ENCODE measurements at regions not wholly inside any gene's neighbourhood (a gene's known extent, or its start where the extent isn't known, plus 50 kb on each side); places are given as distances from the start of the nearest gene placed in this dataset.
"Not testable (repeated sequence)": the region's sequence is repeated elsewhere in the genome, so short reads cannot be mapped to it uniquely, and the experiment has no call there.

- no peak overlapping the region for H3K4me3 ChIP-seq (ENCODE audit: low read depth, low read length)
- TF ChIP-seq, protein P1, sequence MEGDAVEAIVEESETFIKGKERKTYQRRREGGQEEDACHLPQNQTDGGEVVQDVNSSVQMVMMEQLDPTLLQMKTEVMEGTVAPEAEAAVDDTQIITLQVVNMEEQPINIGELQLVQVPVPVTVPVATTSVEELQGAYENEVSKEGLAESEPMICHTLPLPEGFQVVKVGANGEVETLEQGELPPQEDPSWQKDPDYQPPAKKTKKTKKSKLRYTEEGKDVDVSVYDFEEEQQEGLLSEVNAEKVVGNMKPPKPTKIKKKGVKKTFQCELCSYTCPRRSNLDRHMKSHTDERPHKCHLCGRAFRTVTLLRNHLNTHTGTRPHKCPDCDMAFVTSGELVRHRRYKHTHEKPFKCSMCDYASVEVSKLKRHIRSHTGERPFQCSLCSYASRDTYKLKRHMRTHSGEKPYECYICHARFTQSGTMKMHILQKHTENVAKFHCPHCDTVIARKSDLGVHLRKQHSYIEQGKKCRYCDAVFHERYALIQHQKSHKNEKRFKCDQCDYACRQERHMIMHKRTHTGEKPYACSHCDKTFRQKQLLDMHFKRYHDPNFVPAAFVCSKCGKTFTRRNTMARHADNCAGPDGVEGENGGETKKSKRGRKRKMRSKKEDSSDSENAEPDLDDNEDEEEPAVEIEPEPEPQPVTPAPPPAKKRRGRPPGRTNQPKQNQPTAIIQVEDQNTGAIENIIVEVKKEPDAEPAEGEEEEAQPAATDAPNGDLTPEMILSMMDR (IDR thresholded peaks at IDR 0.05; ENCODE audit: insufficient read depth, low read length, missing control alignments), result no peak
- POLR2A ChIA-PET, result no interaction called here
- CTCF ChIA-PET, result interaction anchor here (0.6 kb wide), 1 partner anchor 12 kb away, joined by 3 read pairs; no protein-coding TSS in a partner anchor
- no peak for DNase-seq (ENCODE audit: low read depth, low spot score)
Observed at GRCh38 chr4:188336891-188337290, 197.7 kb downstream of the TRIML1 start.

- ChIA-PET CTCF (no interaction called here), POLR2A (no interaction called here)
- TF ChIP-seq, protein P1 (IDR thresholded peaks at IDR 0.05; ENCODE audit: insufficient read depth, low read length, missing control alignments), result no peak
- DNase-seq (ENCODE audit: low read depth, low spot score), result no peak
- H3K4me3 ChIP-seq (ENCODE audit: low read depth, low read length), result no peak overlapping the region
Observed at GRCh38 chr4:188341428-188341827, 202.2 kb downstream of the TRIML1 start.

GRCh38 chr4:188346171-188346809 is 207.0 kb downstream of the TRIML1 start:
- TF ChIP-seq, protein P1 (IDR thresholded peaks at IDR 0.05; ENCODE audit: insufficient read depth, low read length, missing control alignments), result no peak

DNA sequence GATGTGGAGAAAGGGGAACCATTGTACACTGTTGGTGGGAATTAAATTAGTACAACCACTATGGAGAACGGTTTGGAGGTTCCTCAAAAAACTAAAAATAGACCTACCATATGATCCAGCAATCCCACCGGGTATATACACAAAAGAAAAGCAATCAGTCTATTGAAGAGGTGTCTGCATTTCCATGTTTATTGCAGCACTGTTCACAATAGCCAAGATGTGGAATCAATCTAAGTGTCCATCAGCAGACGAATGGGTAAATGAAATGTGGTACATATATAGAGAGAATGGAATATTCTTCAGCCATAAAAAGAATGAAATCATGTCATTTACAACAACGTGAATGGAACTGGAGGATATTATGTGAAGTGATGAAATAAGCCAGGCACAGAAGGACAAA is 208.1 kb downstream of the TRIML1 start:
- no peak for DNase-seq (ENCODE audit: low read depth, low spot score)
- CTCF ChIA-PET, result no interaction called here
- TF ChIP-seq, protein P1 (IDR thresholded peaks at IDR 0.05; ENCODE audit: insufficient read depth, low read length, missing control alignments), result no peak
- POLR2A ChIA-PET, result no interaction called here
- H3K4me3 ChIP-seq (ENCODE audit: low read depth, low read length), result no peak overlapping the region

More at GRCh38 chr4:188346171-188346809, 207.0 kb downstream of the TRIML1 start:
- CTCF ChIA-PET, result no interaction called here
- no peak overlapping the region for H3K4me3 ChIP-seq (ENCODE audit: low read depth, low read length)
- POLR2A ChIA-PET, result no interaction called here
- no peak for DNase-seq (ENCODE audit: low read depth, low spot score)

DNA sequence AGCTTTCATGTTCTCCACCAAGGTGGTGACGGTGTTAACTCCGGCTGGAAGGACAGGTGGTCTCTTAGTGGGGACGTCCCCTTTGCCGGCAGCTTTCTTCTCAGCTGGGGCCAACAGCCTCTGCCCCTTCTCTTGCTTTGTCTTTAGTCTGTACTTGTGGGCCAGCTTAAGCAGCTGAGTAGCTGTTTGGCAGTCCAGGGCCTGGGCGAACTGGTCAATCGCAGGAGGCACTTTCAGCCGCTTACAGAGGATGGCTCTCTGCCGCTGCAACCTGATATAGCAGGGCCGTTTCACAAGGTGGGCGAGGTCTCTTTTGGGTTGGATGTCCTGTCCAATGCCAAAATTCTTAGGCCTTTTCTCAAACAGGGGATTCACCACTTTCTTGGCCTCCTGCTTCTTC is 210.3 kb downstream of the TRIML1 start:
- DNase-seq (ENCODE audit: low read depth, low spot score); POLR2A ChIA-PET; H3K4me3 ChIP-seq (ENCODE audit: low read depth, low read length); CTCF ChIA-PET: not testable (repeated sequence)

DNA sequence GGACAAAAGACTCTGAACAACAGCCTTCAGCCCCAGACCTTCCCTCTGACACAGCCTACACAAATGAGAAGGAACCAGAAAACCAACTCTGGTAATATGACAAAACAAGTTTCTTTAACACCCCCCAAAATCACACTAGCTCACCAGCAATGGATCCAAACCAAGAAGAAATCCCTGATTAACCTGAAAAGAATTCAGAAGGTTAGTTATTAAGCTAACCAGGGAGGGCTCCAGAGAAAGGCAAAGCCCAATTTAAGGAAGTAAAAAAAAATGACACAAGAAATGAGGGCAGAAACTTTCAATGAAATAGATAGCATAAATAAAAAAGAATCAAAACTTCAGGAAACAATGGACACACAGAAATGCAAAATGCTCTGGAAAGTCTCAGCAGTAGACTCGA is 224.0 kb downstream of the TRIML1 start:
- TF ChIP-seq, protein P1 (IDR thresholded peaks at IDR 0.05; ENCODE audit: insufficient read depth, low read length, missing control alignments), result no peak
- ChIA-PET POLR2A (no interaction called here), CTCF (interaction anchor here (1.2 kb wide), 1 partner anchor 608 kb away, joined by 3 read pairs; no protein-coding TSS in a partner anchor)
- H3K4me3 ChIP-seq (ENCODE audit: low read depth, low read length), result no peak overlapping the region
- no peak for DNase-seq (ENCODE audit: low read depth, low spot score)

DNA sequence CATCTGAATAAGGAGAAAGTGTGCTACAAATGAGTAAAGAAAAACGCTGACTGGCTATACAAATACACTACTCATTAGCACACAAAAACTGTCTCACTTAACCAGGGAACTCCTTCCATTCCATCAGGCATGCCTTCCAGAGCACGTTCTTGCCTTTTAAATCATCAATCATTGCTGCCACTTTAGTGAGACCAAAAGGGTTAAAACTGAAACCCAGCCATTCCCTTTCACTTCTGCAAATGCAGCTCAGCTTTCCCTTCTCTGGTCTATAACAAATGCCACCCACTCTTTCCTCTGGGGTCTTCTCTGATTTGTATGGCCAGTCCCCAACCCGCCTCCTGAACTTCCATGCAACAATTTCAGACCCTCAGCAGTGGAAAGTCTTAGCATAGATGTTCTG is 231.5 kb downstream of the TRIML1 start:
- no peak for DNase-seq (ENCODE audit: low read depth, low spot score)
- H3K4me3 ChIP-seq (ENCODE audit: low read depth, low read length), result no peak overlapping the region
- TF ChIP-seq, protein P1 (IDR thresholded peaks at IDR 0.05; ENCODE audit: insufficient read depth, low read length, missing control alignments), result no peak
- CTCF ChIA-PET, result no interaction called here
- POLR2A ChIA-PET, result no interaction called here
